ENCODE measurements at regions not wholly inside any gene's neighbourhood (a gene's known extent, or its start where the extent isn't known, plus 50 kb on each side); places are given as distances from the start of the nearest gene placed in this dataset.

GRCh38 chr4:43932448-43932847 lies 516.2 kb downstream of the KCTD8 start:
- H3K27ac Mint-ChIP-seq (ENCODE audit: unreplicated experiment) = no peak overlapping the region
- Histone ChIP-seq H3K9me3 (ENCODE audit: insufficient read depth, low read depth, low read length) (no peaks in the 10 kb centered on the region), H3K9ac (ENCODE audit: low read length) (no peak overlapping the region), H3K79me2 (ENCODE audit: insufficient read depth, low read length) (no peaks in the 10 kb centered on the region), H3K4me3 (ENCODE audit: insufficient read depth, low read depth, low read length) (no peak overlapping the region), H3K4me2 (ENCODE audit: low read length) (no peak overlapping the region), H4K20me1 (ENCODE audit: insufficient read depth, low read length) (no peaks in the 10 kb centered on the region), H3K4me1 (ENCODE audit: insufficient read depth, low read length) (no peaks in the 10 kb centered on the region), H3K27me3 (ENCODE audit: insufficient read depth, low read length) (no peaks in the 10 kb centered on the region), H3K27ac (ENCODE audit: low read depth, low read length) (no peak overlapping the region), H2AFZ (ENCODE audit: low read depth, low read length) (no peak overlapping the region), H3K36me3 (ENCODE audit: insufficient read depth, low read length) (no peaks in the 10 kb centered on the region)
- no peaks in the 10 kb centered on the region for H3K36me3 Mint-ChIP-seq (ENCODE audit: low read depth, unreplicated experiment)
- H3K4me3 Mint-ChIP-seq (ENCODE audit: unreplicated experiment) = no peak overlapping the region
- FAIRE-seq = no peak
- no peaks in the 10 kb centered on the region for H3K27me3 Mint-ChIP-seq (ENCODE audit: low read depth, unreplicated experiment)
- no peak for DNase-seq (ENCODE audit: low read depth)
- TF ChIP-seq EZH2 (IDR thresholded peaks at IDR 0.05; ENCODE audit: insufficient read depth, low read length) (no peak), CTCF (IDR thresholded peaks at IDR 0.05; ENCODE audit: insufficient read depth, low read depth, low read length) (no peak)
- H3K4me1 Mint-ChIP-seq (ENCODE audit: low read depth, unreplicated experiment) = no peaks in the 10 kb centered on the region
- H3K9me3 Mint-ChIP-seq (ENCODE audit: unreplicated experiment) = no peaks in the 10 kb centered on the region

- Histone ChIP-seq H3K79me2 (ENCODE audit: insufficient read depth, low read length) (no peaks in the 10 kb centered on the region), H3K27me3 (ENCODE audit: insufficient read depth, low read length) (no peaks in the 10 kb centered on the region), H3K27ac (ENCODE audit: low read depth, low read length) (no peak overlapping the region), H3K36me3 (ENCODE audit: insufficient read depth, low read length) (no peaks in the 10 kb centered on the region), H3K4me3 (ENCODE audit: insufficient read depth, low read depth, low read length) (no peak overlapping the region), H4K20me1 (ENCODE audit: insufficient read depth, low read length) (no peaks in the 10 kb centered on the region), H2AFZ (ENCODE audit: low read depth, low read length) (no peak overlapping the region), H3K9me3 (ENCODE audit: insufficient read depth, low read depth, low read length) (no peaks in the 10 kb centered on the region), H3K9ac (ENCODE audit: low read length) (no peak overlapping the region), H3K4me2 (ENCODE audit: low read length) (no peak overlapping the region), H3K4me1 (ENCODE audit: insufficient read depth, low read length) (no peaks in the 10 kb centered on the region)
- no peak for TF ChIP-seq CTCF (IDR thresholded peaks at IDR 0.05; ENCODE audit: insufficient read depth, low read depth, low read length)
- TF ChIP-seq EZH2 (IDR thresholded peaks at IDR 0.05; ENCODE audit: insufficient read depth, low read length) = no peak
- peaks cover 4% of the 10 kb centered on the region for H3K4me1 Mint-ChIP-seq (ENCODE audit: low read depth, unreplicated experiment)
- FAIRE-seq (no peak), DNase-seq (ENCODE audit: low read depth) (no peak)
- H3K36me3 Mint-ChIP-seq (ENCODE audit: low read depth, unreplicated experiment) = no peaks in the 10 kb centered on the region
- H3K9me3 Mint-ChIP-seq (ENCODE audit: unreplicated experiment) = no peaks in the 10 kb centered on the region
- no peak overlapping the region for H3K27ac Mint-ChIP-seq (ENCODE audit: unreplicated experiment)
- no peak overlapping the region for H3K4me3 Mint-ChIP-seq (ENCODE audit: unreplicated experiment)
- H3K27me3 Mint-ChIP-seq (ENCODE audit: low read depth, unreplicated experiment) = no peaks in the 10 kb centered on the region
Observed at GRCh38 chr4:43943998-43944397, 504.6 kb downstream of the KCTD8 start.

- H3K9me3 Mint-ChIP-seq (ENCODE audit: unreplicated experiment) = no peaks in the 10 kb centered on the region
- no peaks in the 10 kb centered on the region for H3K4me1 ChIP-seq (ENCODE audit: insufficient read depth, low read length)
- TF ChIP-seq CTCF (IDR thresholded peaks at IDR 0.05; ENCODE audit: insufficient read depth, low read depth, low read length) (no peak), EZH2 (IDR thresholded peaks at IDR 0.05; ENCODE audit: insufficient read depth, low read length) (no peak)
- no peak overlapping the region for H3K9ac ChIP-seq (ENCODE audit: low read length)
- H3K4me2 ChIP-seq (ENCODE audit: low read length) = no peak overlapping the region
- no peaks in the 10 kb centered on the region for H4K20me1 ChIP-seq (ENCODE audit: insufficient read depth, low read length)
- H3K79me2 ChIP-seq (ENCODE audit: insufficient read depth, low read length) = no peaks in the 10 kb centered on the region
- H2AFZ ChIP-seq (ENCODE audit: low read depth, low read length) = no peak overlapping the region
- no peaks in the 10 kb centered on the region for H3K27me3 Mint-ChIP-seq (ENCODE audit: low read depth, unreplicated experiment)
- FAIRE-seq (no peak), DNase-seq (ENCODE audit: low read depth) (no peak)
- H3K27ac Mint-ChIP-seq (ENCODE audit: unreplicated experiment) = no peak overlapping the region
- no peak overlapping the region for H3K4me3 Mint-ChIP-seq (ENCODE audit: unreplicated experiment)
- H3K27me3 ChIP-seq (ENCODE audit: insufficient read depth, low read length) = no peaks in the 10 kb centered on the region
- no peaks in the 10 kb centered on the region for H3K36me3 ChIP-seq (ENCODE audit: insufficient read depth, low read length)
- no peak overlapping the region for H3K27ac ChIP-seq (ENCODE audit: low read depth, low read length)
- no peak overlapping the region for H3K4me3 ChIP-seq (ENCODE audit: insufficient read depth, low read depth, low read length)
- H3K36me3 Mint-ChIP-seq (ENCODE audit: low read depth, unreplicated experiment) = no peaks in the 10 kb centered on the region
- no peaks in the 10 kb centered on the region for H3K4me1 Mint-ChIP-seq (ENCODE audit: low read depth, unreplicated experiment)
- no peaks in the 10 kb centered on the region for H3K9me3 ChIP-seq (ENCODE audit: insufficient read depth, low read depth, low read length)
Observed at GRCh38 chr4:43959976-43960375, 488.6 kb downstream of the KCTD8 start.
